GM06990 (cell line): ENCODE measurements at regions not wholly inside any gene's neighbourhood (a gene's known extent, or its start where the extent isn't known, plus 50 kb on each side); places are given as distances from the start of the nearest gene placed in this dataset.

ENCODE experiments used
- DNase-seq: peaks from one replicate; pipeline ENCODE4 v3.0.0-alpha.2; 2011; ENCODE audit not compliant: insufficient read length; ENCODE audit errors: extremely low read depth
- H3K27me3 ChIP-seq: replicated peaks from 2 replicates; pipeline ENCODE4 v1.6.0; 2011; ENCODE audit warnings: low read length; ENCODE audit not compliant: control insufficient read depth, insufficient read depth
- H3K36me3 ChIP-seq: 2 replicates; pipeline ENCODE4 v1.5.1; 2011; ENCODE audit warnings: low read length; ENCODE audit not compliant: control insufficient read depth, insufficient read depth
- H3K4me3 ChIP-seq: replicated peaks from 2 replicates; pipeline ENCODE4 v1.5.1; 2011; ENCODE audit warnings: low read depth, mild to moderate bottlenecking, control low read depth, low read length
- TF ChIP-seq, protein P1 (sequence below): IDR thresholded peaks from 2 replicates; pipeline ENCODE4 v1.5.1; 2011; ENCODE audit warnings: low read length, control low read depth, mild to moderate bottlenecking, inconsistent platforms; ENCODE audit not compliant: insufficient read depth, poor library complexity, severe bottlenecking

- H3K4me3 ChIP-seq = no peak overlapping the region
- H3K36me3 ChIP-seq = no peaks in the 10 kb centered on the region
- DNase-seq = no peak
- H3K27me3 ChIP-seq = no peaks in the 10 kb centered on the region
- TF ChIP-seq, protein P1, sequence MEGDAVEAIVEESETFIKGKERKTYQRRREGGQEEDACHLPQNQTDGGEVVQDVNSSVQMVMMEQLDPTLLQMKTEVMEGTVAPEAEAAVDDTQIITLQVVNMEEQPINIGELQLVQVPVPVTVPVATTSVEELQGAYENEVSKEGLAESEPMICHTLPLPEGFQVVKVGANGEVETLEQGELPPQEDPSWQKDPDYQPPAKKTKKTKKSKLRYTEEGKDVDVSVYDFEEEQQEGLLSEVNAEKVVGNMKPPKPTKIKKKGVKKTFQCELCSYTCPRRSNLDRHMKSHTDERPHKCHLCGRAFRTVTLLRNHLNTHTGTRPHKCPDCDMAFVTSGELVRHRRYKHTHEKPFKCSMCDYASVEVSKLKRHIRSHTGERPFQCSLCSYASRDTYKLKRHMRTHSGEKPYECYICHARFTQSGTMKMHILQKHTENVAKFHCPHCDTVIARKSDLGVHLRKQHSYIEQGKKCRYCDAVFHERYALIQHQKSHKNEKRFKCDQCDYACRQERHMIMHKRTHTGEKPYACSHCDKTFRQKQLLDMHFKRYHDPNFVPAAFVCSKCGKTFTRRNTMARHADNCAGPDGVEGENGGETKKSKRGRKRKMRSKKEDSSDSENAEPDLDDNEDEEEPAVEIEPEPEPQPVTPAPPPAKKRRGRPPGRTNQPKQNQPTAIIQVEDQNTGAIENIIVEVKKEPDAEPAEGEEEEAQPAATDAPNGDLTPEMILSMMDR = no peak
Measured at GRCh38 chr4:116736756-116737155, 348.6 kb downstream of the TRAM1L1 start.

GRCh38 chr4:116734178-116734577, 351.2 kb downstream of the TRAM1L1 start:
- H3K4me3 ChIP-seq = no peak overlapping the region
- TF ChIP-seq, protein P1 = no peak
- H3K27me3 ChIP-seq = no peaks in the 10 kb centered on the region
- no peaks in the 10 kb centered on the region for H3K36me3 ChIP-seq
- no peak for DNase-seq

DNA sequence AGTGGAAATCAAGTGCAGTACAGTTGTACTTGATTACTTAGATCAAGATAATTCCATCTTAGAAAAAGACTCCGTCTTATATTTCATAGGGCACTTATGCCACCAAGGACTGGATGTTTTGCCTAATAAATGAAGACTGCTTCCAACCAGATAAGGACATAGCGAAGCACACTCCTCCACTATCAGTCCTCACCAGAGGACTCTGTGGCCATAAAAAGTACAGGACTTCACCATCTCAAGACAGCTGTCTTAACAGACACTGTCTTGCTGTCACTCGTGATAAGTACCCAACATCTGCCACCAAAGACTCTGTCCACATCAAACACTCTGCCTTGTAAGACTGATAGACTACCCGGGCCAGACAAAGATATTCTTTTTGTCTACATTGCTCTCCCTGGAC, 352.0 kb downstream of the TRAM1L1 start:
- H3K36me3 ChIP-seq = no peaks in the 10 kb centered on the region
- H3K4me3 ChIP-seq = no peak overlapping the region
- no peak for DNase-seq
- H3K27me3 ChIP-seq = no peaks in the 10 kb centered on the region
- TF ChIP-seq, protein P1 = no peak

DNA sequence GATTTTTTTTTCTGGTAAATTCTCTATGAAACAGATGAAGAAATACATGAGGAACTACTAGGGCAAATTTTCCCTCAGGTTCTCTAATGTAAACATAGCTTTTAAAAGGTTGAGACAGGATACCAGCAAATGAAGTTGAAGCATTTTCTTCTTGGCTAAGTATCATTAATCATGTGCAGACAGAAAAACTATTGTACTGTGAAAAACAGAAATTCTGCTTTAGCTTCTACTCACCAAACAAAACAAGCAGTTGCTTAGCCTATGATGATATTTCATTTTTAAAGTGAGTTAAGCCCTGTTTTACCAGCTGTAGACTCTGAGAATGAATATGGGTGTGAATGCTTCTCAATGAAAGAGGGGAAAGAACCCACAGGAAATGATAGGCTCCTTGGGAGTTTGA, 358.9 kb downstream of the TRAM1L1 start:
- DNase-seq = no peak

DNA sequence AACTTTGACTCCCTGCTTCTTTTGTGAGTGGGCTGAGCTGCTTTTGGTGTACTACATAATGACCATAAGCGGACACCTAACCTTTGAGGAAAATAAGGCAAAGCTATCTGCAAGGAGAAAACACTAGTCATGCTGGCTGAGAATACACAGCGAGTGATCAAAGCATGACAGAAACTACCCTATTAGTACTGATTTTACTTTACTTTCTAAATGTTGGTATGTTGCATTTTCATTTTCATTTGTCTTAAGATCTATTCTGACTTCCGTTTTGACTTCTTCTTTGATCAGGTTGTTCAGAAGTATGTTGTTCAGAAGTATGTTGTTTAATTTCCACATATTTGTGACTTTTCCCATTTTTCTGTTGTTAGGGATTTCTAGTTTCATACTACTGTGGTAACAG, 361.1 kb downstream of the TRAM1L1 start:
- no peaks in the 10 kb centered on the region for H3K36me3 ChIP-seq
- no peak for DNase-seq
- no peaks in the 10 kb centered on the region for H3K27me3 ChIP-seq
- TF ChIP-seq, protein P1 = no peak
- H3K4me3 ChIP-seq = no peak overlapping the region

More for the DNA sequence above, 358.9 kb downstream of the TRAM1L1 start:
- no peaks in the 10 kb centered on the region for H3K27me3 ChIP-seq
- TF ChIP-seq, protein P1 = no peak
- H3K4me3 ChIP-seq = no peak overlapping the region
- H3K36me3 ChIP-seq = no peaks in the 10 kb centered on the region

- TF ChIP-seq, protein P1 = no peak
- H3K27me3 ChIP-seq = no peaks in the 10 kb centered on the region
- no peak overlapping the region for H3K4me3 ChIP-seq
- no peaks in the 10 kb centered on the region for H3K36me3 ChIP-seq
- DNase-seq = no peak
Measured at GRCh38 chr4:116705466-116705865, 379.9 kb downstream of the TRAM1L1 start.
